SK-MEL-5 (cell line): ENCODE measurements at regions not wholly inside any gene's neighbourhood (a gene's known extent, or its start where the extent isn't known, plus 50 kb on each side); places are given as distances from the start of the nearest gene placed in this dataset.

Source experiments
- DNase-seq: peaks from one replicate; pipeline ENCODE4 v3.0.0-alpha.2; 2016; ENCODE audit warnings: low read depth, low spot score
- in situ Hi-C: cut with HindIII; loops from 2 replicates; pipeline ENCODE4 v1.10.0; 2016; ENCODE audit warnings: low sequenced_read_pairs, high pct_unique_total_duplicates, low pct_unique_long_range_greater_than_20kb

DNA sequence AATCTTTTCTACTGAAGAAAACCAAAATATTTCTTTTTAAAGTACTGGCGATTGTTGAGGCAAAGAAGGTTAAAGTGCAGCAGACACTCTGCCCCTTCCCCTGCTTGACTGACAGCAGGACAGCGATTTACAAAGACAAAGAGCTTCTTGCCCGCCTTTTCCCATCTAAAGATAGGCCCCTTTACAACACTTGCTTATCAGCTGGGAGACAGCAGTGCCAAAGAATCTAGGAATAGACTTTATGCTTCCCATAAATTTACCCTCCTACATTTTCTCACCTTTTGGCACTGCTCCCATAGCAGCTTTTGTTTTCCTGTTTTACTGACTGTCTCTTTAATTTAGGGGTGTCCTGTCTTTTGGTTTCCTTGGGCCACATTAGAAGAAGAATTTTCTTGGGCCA, 824.1 kb downstream of the CCSER2 start:
- in situ Hi-C loops = no loop called here
- no peak for DNase-seq

DNA sequence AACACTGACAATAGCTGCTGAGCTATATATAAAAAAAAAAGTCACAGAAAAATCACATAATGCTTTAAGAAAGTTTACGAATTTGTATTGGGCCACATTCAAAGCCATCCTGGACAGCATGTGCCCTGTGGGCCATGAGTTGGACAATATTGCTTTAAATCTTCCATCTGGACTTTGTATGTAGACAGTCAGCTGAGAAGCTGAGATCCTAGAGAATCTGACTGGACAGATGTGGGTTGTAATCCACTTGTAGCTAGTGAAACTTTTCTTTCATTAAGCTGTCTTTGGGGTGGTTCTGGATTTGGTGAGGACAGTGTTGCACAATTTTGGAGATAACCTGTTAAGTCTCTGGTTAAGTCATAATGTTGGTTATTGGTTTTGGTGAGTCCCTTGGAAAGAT, 824.5 kb downstream of the CCSER2 start:
- in situ Hi-C loops = no loop called here
- DNase-seq = no peak

DNA sequence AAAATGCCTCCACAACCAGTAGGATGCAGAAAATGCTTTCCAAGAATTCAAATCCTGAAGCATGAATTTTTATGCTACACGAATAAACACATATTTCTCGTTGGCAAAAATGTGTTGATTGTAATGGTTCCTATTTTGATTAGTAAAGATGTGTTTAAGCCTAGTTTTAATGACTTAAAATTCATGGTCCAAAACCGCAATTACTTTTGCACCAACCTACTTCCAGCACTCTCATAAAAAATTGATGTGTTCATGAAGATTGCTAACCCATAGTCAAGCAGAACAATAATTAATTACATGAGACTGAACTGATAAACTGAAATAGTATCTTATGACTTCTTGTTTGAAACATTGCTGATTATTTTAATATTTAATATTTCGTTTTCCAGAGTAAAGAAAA, 828.8 kb downstream of the CCSER2 start:
- in situ Hi-C loops = no loop called here
- DNase-seq = no peak

DNA sequence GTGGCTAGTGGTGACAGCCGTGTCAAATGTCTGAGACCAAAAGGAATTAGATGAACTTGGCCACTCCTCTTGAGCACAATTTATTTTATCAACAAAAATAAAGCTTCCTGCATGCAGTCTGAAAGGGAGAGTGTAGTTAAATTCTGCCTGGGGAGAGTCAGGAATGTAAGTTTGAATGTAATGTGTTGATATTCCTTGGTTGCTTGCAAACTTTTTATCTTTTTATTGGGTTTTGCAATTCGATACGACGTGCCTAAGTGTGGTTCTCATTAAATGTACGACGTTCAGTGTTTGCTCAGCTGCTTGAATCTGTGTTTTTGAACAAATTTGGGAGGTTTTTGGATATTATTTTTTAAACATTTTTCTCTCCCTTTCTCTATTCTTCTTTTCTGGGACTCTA, 839.9 kb downstream of the CCSER2 start:
- in situ Hi-C loops = no loop called here
- DNase-seq = no peak

DNA sequence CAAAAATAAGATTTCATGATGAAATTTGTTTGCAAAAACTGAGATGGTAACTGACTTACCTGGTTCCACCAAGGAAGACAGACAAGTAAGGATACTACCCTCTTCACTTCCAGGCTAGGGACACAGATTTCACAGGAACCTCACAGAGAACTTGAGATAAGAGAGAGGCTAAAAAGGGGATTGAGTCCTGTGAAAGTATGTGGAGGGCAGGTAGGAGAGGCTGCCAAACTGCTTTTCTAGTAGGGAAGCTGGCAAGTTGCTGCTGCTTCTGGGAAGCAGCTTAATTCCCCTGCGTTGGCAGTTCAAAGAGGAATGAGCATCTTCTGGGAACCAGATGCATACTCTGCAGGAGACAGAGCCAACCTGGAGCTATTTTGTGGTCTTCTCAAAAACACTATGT, 841.6 kb downstream of the CCSER2 start:
- DNase-seq = no peak
- in situ Hi-C loops = no loop called here

DNA sequence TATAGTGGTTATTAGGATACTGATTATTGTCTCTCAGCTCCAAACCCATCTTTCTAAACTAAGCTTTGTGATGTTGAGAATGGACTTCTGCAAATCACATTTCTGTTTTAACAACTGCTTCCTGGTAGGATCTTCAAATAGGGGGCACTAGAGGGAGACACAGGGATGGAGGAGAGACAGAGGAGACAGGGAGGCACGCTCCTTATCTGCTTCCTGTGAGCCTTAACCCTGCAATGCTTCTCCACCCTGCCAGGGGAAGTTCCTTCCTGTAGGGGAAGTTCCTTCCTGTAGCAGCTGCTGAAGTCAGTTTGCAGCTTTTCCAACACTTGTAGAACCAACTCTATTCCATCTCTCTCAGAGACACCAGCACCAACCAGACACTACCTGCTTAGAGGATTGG, 847.2 kb downstream of the CCSER2 start:
- DNase-seq = no peak
- in situ Hi-C loops = no loop called here

DNA sequence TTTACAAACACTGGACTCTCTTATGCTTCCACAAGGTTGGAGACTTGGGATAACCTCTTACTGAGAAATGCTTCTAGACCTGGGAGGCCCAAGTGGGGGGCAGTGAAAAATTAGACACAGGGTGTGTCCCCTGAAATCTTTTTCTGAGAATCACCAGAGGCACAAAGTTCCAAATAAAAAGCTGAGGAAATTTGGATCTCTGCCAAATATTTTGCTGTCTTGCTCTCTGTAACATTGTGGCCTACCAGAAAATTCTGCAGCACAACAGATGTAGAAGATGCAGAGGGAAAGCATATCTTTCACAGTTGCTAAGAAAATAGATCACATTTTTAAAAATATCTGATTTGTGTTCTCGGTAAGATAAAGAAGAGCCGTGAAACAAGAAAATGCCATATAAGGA, 849.4 kb downstream of the CCSER2 start:
- in situ Hi-C loops = no loop called here
- no peak for DNase-seq

DNA sequence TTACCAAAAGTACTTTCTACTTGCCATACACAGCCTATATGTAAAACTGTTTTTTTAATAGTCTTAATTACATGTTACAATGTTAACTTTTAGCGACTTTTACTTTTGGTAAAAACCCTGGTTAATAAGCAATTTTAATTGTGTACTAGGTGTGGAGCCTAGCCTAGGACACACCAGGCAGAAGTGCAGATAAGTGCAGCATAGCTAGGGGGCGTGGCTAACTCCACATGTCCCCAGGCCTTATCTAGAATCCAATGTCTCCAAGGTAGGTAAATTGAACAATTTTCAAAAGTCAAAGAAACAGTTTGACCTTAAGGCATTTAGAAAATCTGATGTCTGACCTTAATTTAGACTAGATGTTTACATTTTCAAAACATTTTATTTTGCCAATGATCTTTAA, 858.7 kb downstream of the CCSER2 start:
- DNase-seq = no peak
- in situ Hi-C loops = no loop called here

DNA sequence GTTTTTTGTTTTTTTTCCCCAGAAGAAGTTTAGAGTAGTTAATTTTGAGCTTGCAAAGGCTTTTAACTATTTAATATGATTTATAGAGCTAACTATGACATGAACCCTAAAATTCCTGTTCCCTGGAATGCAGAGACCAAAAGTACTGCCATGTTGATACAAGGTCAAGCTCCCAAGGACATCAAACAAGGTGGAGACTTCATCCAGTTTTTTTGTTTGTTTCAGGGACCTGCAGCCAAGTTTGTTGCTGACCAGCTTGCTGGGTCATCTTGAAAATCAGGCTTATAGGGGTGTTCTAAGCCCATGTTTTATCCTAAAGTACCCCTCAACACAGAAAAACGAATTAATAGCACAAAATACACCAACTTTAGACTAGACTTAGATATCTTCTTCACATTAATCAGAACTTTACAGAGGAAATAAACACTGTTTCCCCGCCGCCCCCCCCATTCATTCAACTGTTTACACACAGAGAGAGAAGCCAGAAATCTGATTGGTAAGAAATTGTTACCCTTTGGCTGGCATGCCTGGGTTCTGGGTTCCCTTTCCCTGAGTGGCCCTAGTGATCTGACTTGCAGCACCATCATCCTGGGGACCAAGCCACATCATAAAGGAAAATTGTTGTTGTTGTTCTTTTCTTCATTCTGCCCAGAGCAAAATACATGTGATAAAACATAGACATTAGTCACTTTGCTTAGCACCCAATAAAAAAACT, 860.5 kb downstream of the CCSER2 start:
- DNase-seq = no peak
- in situ Hi-C loops = no loop called here

DNA sequence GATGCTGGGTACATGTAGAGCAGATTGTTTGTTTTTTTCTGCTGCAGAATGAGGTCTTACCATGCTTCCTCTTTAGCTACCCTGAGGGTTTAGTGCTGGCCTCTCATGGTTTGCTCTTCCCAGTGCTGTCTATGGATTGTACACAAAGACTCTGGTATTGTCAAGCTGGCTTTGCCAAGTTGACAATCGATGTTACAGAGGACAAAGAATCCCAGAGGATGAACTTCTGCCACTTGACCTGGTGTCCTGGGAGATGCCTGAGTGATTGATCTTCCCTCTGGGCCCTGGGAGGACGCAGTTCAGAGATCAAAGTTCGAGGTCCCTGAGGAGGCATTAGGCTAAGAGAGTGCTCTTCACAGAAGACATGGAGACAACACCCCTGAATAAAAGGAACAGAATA, 865.4 kb downstream of the CCSER2 start:
- in situ Hi-C loops = no loop called here
- no peak for DNase-seq

DNA sequence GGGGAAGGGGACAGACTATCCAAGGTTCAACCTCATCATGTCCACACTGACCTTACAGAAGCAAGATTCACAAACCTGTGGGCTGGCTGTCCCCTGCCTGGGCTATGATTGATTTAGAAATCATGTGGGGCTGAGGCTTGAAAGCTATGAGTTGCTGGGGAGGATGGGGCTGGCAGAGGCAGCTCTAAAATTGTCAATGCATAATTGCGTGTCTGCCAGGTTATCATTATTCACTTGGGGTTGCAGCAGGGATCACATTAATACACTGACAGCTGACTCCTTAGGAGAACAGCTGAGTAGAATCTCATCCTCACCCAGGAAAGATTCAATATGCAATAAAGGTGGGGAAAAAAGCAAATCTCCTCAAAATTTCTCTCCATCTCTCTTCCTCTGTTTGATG, 866.3 kb downstream of the CCSER2 start:
- no peak for DNase-seq
- in situ Hi-C loops = no loop called here

DNA sequence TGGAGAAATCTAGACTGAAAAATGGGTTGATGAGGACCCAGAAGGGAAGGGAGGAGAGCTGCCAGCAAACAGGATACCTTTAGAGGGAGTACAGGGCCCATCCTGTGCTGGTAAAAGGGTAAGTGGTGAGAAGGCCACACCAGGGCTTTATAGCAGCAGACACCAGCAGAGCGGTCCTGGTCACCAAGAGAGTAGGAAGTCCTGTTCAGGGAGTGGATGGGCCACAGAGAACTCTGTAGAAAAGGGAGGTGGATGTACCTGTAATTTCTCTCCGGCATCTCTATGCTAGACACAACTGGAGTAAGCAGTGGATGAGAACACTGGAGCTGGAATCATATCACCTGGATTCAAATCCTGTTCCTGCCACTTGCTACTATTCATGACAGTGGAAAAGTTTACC, 867.2 kb downstream of the CCSER2 start:
- DNase-seq = no peak
- in situ Hi-C loops = no loop called here

DNA sequence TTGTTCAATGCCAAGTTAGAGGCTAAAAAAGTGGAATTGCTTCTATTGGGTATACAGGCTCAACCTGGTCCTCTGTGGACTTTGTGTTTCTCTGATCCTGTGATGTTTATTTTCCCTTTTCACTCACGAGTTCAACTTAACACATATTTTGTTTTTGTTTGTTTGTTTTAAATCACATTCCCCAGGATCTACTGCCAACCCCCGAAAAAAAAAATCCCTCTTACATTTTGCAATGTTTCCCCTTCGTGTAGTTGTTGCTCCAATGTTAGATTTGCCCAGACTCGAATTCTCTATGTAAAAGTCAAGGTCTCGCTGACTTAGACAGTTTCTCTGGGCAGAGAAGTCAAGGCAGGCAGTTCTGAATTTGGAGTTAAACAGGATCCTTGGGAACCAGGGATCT, 876.4 kb downstream of the CCSER2 start:
- in situ Hi-C loops = no loop called here
- no peak for DNase-seq

DNA sequence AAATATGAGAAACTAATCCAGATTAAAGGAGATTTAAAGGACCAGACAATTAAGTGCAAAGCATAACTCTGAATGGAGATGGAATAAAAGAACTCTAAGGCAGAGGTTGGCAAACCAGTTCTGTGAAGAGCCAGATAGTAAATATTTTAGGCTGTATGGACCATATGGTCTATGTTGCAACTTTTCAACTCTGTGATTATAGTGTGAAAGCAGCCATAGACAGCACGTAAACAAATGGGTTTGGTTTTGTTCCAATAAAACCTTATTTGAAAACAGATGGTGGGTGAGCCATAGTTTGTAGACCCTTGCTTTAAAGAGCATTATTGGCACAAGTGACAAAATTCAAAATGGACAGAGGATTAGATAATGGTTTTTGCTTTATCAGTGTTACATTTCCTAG, 884.1 kb downstream of the CCSER2 start:
- no peak for DNase-seq
- in situ Hi-C loops = no loop called here

DNA sequence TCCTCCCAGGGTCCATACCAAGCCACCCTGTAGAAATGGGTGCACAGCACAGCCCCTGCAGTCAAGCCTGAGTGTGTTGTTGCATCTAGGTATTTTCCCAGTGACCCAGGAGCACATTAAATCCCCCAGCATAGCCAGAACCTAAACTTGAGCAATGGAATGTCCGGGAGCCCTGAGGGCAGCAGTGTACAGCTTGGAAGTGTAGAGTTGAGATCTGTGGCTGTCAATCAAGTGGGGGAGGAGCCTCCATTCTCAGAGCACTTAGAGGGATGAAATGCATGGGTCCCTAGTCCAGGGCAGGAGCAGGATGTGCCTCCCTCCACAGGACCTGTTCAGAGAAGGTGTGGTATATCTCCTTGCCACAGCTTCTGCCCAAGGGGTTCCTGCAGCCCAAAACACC, 885.1 kb downstream of the CCSER2 start:
- DNase-seq = no peak
- in situ Hi-C loops = no loop called here

DNA sequence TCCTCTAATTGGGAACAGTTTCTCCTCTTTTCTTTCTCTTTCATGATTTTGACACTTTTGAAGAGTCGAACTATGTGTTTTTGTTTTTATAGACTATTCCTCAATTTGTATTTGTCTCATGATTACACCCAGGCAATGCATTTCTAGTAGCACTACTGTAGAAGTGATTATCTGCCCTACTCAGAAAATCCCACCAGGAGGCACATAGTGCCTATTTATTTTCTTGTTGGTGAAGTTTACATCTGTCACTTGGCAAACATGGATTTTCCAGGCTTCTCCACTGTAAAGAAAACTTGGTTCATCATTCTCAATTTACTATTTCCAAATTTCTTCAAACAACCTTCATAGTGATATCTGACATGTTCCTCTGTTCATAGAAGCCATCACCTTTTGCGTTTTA, 893.9 kb downstream of the CCSER2 start:
- in situ Hi-C loops = no loop called here
- no peak for DNase-seq

DNA sequence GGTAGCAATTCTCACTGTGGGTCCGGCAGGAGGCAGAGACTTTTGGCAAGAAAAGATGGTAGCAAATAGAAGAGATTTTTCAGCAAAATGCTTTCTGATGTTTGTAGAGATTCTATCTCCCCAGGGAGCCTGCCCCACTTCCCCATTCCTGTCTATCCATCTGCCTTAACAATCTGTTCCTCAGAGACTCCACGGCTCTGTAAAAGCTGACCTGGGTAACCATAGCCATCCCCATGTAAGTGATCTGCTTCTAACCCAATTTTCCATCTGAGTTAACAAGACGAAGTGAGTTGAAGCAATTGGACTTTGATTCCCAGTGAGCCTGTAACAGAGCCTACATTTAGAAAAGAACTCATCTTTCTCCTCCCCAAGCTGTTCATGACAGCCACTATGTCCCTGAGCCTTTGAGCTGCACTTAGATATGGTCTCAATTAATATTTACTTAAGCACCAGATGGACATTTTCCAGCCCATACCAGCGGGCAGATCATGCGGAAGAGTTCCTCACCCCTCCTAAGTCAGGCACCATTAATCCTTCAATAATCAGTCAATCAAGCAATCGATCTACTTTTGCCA, 896.1 kb downstream of the CCSER2 start:
- in situ Hi-C loops = no loop called here
- DNase-seq = no peak

DNA sequence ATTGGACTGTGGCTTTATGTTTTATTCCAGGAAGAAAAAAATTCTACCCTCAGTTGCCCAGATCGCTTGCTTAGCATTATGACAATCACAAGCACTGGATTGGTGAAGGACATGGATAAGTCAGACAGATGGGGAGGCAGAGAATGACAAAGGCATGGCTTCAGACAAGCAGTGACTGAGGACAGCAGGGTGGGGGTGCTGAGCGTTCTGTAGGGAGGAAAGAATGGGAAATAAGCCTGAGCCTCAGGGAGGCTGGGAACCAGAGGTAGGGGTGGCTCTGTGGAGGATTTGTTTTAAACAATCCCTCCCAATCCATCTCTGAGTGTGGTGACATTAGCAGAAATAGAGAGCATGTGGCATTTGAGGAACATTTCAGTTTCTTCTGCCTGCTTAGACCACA, 896.9 kb downstream of the CCSER2 start:
- DNase-seq = no peak
- in situ Hi-C loops = no loop called here

DNA sequence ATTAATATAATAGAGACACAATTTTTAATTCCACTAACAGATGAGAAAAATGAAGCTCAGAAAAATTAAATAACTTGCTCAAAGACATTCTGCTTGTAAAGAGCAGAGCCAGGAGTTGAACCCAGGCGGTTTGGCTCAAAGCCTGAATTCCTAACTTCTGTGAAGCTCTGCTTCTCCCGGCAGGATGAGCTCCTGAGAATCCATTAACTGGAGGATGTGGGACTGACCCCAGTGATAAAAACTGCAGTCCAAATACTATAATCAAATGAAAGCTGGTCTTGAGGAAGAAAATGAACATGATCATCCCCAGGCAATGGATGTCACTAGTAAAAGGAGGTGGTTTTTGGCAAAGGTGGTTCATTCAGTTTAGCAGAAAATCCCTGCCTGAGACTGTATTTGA, 898.2 kb downstream of the CCSER2 start:
- in situ Hi-C loops = no loop called here
- DNase-seq = no peak

DNA sequence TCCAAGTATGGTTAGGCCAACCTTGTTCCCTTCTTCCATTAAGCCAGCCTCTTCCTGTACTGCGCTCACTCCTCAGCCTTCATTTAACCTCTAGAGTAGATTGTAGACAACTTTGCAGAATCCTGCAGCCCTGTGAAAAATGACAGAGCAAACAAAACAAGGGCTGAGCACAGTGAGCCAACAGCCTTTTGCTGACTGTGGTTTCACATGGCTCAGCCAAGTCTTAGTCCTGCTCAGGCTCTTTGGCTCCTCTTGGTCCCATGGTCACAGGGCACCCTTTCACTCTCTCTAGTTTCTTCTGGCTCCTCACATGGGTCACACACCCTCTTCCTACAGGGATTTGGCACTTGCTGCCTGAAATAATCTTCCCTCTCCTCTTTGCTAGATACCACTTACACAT, 900.3 kb downstream of the CCSER2 start:
- in situ Hi-C loops = no loop called here
- DNase-seq = no peak
